Activated naive CD4-positive, alpha-beta T cell treated with anti-CD3 and anti-CD28 coated beads, Interleukin-2, amount 50 U/mL, for 16 hours (primary cell): ENCODE measurements at regions not wholly inside any gene's neighbourhood (a gene's known extent, or its start where the extent isn't known, plus 50 kb on each side); places are given as distances from the start of the nearest gene placed in this dataset.

Source experiments
- DNase-seq: peaks from one replicate; pipeline ENCODE4 v3.0.0-alpha.2; 2020

GRCh38 chr7:145082366-145083161 is 246.7 kb upstream of the TPK1 start:
- no peak for DNase-seq

GRCh38 chr7:145065473-145065872 is 229.6 kb upstream of the TPK1 start:
- no peak for DNase-seq

DNA sequence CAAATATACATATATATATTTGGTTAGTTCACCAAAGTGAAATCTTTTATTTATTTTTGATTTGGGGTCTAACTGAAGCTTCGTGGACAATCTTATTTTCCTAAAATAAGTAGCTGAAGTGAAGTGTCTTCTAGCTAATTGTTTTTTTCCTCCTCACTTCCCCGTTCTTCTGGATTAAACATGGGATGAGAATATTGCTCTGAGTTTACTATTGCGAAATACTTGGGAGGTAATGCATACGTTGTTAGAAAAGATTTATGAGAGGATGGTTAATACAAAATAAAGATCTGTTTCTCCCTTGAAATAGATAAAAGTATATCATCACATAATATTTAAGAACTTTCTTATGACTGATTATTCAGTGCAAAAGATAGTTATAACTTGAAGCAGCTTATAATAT is 228.3 kb upstream of the TPK1 start:
- no peak for DNase-seq

DNA sequence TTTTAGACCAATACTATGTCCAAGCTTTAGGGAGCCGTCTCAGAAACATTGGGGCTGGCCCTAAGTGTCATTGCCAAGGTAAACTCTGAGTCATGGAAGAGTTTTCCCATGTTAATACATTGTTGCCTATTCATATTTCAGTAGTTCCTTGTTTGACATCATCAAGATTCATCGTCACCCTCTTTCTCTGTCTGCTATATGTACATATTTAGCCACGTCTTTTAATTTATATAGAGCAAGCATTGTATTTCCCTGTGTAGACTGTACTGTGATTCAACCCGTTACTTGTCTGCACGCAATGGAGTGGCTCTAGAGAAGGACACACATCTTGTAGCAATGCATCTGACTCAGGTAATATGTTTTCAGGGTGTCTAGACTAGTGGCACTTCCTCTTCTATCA is 217.9 kb upstream of the TPK1 start:
- DNase-seq, result no peak

DNA sequence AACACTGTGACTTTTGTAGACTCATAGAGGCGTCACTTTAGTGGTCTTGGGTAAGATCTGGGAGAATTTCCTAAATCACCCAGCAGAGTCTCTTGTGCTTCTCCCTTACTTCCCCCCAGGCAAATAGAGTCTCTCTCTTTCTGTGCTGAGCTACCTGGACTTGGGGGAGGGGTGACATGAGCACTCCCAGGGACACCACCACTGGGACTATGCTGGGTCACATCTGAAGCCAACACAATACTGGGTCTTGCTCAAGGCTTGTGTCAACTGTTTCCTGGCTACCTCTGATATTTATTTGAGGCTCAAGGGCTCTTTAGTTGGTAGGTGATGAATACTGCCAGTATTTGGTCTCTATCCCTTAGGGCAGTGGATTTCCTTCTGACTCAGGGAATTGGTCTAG is 214.6 kb upstream of the TPK1 start:
- DNase-seq, result no peak

- DNase-seq, result peak; percentile 27
Observed at GRCh38 chr7:145036604-145037405, 201.0 kb upstream of the TPK1 start.

DNA sequence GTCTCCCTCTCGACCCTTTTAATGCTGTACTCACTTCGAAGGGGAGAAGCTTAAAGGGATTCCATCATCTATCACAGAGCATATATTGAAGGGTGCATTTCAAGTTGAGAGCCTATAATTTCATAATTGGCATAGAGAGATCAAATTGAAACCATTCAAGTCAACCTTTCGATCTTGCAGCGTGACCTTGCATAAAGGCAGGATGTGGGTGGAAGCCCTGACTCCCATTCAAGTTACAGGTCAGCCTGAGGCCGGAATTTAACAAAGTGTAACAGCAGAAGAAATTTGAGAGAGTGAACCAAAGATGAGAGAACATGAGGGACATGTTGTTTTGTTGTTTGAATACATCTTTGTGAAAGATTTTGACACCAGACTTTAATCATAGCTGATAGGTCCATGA is 195.3 kb upstream of the TPK1 start:
- no peak for DNase-seq

DNA sequence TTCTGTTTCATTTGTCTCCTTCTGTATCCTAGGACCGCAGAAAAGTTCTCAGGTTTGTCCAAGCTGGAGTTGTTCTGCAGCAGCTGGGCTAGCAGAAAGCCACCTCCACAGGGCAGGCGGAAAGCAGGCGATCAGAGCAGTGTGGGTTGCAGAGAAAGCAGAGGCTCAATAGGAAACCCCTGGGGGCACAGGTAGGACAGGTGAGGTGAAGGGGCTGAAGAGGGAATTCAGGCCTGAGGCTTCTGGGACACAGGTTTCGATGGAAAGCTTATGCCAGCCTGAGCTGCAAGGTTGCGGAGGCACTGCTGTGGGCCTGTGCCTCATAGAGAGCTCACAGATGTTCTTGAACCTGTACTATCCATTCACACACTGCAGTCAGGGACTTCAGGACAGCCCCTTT is 194.9 kb upstream of the TPK1 start:
- no peak for DNase-seq

GRCh38 chr7:145020454-145020853 is 184.6 kb upstream of the TPK1 start:
- DNase-seq, result no peak

- no peak for DNase-seq
Observed at GRCh38 chr7:145016068-145016467, 180.2 kb upstream of the TPK1 start.

- no peak for DNase-seq
Observed at GRCh38 chr7:145009876-145010275, 174.0 kb upstream of the TPK1 start.

- no peak for DNase-seq
Observed at GRCh38 chr7:145005601-145006000, 169.7 kb upstream of the TPK1 start.

GRCh38 chr7:144997512-144997911 is 161.7 kb upstream of the TPK1 start:
- no peak for DNase-seq

GRCh38 chr7:144995495-144995894 is 159.6 kb upstream of the TPK1 start:
- DNase-seq, result no peak

DNA sequence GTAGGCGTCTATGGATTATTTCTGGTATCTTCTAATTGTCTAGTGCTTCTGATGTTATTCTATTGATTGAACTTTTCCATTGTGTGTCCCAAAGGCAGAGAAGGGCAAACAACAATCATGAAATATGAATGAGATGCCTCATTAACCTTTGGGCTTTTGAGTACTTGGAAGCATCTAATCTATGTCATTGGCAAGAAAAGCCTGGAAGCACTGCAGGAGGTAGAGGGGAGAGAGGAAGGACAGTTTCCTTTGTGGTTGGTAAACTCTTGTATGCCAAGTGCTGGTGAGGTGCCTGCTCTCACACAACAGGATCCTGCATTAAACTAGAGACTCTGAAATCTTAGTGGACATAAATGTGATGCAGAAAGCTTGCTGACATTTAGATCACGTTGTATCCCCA is 155.2 kb upstream of the TPK1 start:
- DNase-seq, result no peak

GRCh38 chr7:144987686-144988085 is 151.8 kb upstream of the TPK1 start:
- no peak for DNase-seq

DNA sequence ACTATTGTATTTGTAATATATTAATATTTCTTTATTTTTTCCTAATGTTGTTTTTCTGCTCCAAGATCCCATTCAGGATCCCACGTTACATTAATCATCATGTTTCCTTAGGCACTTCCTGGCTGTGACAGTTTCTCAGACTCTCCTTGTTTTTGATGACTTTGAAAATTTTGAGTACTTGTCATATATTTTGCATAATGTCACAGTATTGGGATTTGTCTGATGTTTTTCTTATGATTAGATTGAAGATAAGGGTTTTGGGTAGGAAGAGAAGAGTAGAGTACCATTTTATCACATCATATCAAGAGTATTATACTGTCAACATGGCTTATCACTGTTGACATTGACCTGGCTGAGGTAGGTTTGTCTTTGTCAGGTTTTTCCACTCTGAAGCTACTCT is 146.3 kb upstream of the TPK1 start:
- DNase-seq, result no peak

DNA sequence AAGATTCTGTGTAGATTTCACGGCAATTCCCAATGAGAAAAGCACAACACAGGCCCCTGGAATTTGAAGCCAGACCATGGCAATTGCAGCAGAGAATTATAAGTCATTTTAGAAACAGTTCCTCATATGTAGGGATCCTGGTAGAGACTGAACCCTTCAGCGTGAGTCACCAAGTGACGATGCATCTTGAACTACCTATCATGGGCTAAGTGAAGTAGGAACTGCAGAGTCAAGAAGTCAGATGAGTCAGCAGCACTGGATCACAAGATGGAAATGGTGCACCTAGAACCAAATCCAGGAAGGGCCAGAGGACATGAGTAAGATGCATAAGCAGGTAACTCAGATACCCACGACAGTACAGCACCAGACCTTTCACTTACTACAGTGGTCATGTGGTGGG is 140.0 kb upstream of the TPK1 start:
- DNase-seq, result no peak

DNA sequence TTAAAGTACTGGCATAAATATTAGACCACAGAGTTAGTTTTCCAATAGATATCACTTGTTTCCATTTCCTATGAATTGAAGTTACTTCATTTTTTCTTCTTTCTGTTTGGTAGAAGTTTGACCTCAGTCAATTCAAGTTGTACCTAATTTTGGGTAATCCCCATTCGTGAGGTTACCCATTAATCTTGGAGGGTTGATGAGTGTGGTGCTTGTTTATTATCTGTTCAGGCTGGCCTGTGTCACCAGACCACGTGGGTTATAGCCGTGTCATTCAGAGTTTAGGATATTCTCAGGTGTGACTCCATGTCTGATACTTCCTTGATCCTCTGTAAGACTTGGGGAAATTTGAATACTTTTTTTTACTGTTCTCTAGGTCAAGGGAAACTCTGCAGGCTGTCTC is 133.9 kb upstream of the TPK1 start:
- DNase-seq, result no peak

- DNase-seq, result no peak
Observed at GRCh38 chr7:144960763-144961162, 124.9 kb upstream of the TPK1 start.

GRCh38 chr7:144957998-144958397 is 122.1 kb upstream of the TPK1 start:
- DNase-seq, result no peak

GRCh38 chr7:144955422-144955821 is 119.6 kb upstream of the TPK1 start:
- no peak for DNase-seq

- no peak for DNase-seq
Observed at GRCh38 chr7:144941127-144941526, 105.3 kb upstream of the TPK1 start.

- no peak for DNase-seq
Observed at GRCh38 chr7:144937199-144937598, 101.3 kb upstream of the TPK1 start.

DNA sequence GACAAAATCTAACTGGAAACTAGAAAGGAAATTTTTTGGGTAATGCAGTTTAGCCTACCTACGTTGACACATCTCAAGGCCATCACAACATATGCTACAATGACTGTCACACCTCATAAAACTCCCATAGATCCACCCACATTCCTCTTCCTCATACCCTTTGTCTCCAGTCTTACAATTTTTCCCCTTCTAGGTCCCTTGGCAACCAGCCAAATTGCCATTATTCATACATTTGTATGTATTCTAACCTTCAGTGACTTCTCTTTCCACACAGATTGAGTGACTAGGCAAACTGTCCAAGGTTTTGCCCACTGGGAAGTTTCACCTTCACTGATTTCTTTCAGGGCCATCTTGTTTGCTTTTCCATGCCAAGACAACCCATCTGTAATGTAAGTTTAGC is 100.5 kb upstream of the TPK1 start:
- DNase-seq, result no peak
